ENCODE measurements at regions not wholly inside any gene's neighbourhood (a gene's known extent, or its start where the extent isn't known, plus 50 kb on each side); places are given as distances from the start of the nearest gene placed in this dataset.
A peak's percentile ranks its signal among the peaks of the same experiment; 100 is the strongest.
"Not testable (repeated sequence)": the region's sequence is repeated elsewhere in the genome, so short reads cannot be mapped to it uniquely, and the experiment has no call there.

DNA sequence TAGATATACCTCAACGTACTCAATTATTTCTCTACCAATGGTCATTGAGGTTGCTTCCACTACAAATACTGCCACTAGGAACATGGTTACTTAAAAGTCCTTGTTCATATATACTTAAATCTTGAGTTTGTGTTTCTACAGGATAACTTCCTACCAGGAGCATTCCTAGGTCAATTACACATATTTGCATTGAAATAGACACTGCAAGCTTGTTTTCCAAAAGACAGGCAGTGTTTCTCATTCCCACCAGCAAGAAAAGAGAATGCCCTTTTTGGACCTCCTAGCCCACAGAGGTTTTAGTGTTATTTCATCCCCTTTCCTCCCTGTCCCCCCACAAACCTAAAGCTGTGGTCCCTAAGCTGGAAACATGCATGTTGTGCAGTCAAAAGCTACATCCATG, 177.3 kb downstream of the ID4 start:
- no peak for DNase-seq (ENCODE audit: low read depth, low spot score)
- H3K4me3 ChIP-seq (ENCODE audit: low read length), result no peak overlapping the region

DNA sequence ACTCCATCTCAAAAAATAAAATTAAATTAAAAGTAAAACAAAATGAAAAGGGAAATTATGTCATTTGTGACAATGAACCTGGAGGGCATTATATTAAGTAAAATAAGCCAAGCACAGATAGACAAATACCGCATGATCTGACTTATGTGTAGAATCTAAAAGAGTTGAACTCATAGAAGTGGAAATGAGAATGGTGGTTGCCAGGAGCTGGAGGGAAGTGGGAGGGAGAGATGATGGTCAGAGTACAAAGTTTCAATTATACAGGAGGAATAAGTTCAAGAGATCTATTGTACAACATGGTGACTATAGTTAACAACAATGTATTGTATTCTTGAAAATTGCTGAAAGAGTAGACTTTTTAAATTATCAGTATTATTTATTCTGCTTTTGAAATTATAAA, 183.4 kb downstream of the ID4 start:
- no peak overlapping the region for H3K4me3 ChIP-seq (ENCODE audit: low read length)
- no peak for DNase-seq (ENCODE audit: low read depth, low spot score)

DNA sequence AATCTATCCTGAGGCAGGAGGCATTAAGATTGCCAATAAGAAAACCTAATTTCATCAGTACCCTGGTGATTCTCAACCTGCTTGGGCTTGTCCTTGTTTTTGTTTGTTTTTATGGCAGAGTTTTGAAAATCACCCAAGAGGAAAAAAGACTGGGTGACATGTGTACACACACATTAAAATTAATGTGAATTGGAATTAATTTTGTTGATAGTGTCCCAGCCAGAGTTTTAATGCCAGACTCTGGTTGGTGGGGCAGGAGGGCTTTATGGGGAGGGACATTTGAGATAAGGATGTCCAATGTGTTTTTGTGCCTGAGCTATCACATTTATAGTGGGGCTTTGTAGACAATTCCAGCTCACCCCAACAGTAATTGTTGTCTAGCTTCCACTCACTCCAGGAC, 184.6 kb downstream of the ID4 start:
- H3K4me3 ChIP-seq (ENCODE audit: low read length), result no peak overlapping the region
- DNase-seq (ENCODE audit: low read depth, low spot score), result no peak

GRCh38 chr6:20023549-20024315, 186.6 kb downstream of the ID4 start:
- DNase-seq (ENCODE audit: low read depth, low spot score), result not testable (repeated sequence)
- peak overlapping the region; percentile 48 for H3K4me3 ChIP-seq (ENCODE audit: low read length)

DNA sequence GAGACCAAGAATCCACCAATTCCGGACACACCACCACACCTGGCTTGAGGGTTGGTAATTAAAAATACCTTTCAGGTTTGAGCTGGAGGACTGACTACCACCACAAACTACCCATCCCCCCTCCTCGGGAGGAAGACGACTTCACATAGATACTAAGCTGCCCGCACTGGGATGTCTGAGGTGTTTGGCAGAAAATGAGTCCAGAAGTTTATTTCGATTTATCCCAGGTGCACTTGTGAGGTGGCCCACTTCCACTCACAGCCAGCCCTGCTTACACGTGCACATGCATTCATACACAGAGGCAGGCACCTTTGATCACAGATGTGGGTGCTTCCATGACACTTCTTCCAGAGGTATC, 187.1 kb downstream of the ID4 start:
- DNase-seq (ENCODE audit: low read depth, low spot score), result no peak
- peak overlapping the region; percentile 48 for H3K4me3 ChIP-seq (ENCODE audit: low read length)

DNA sequence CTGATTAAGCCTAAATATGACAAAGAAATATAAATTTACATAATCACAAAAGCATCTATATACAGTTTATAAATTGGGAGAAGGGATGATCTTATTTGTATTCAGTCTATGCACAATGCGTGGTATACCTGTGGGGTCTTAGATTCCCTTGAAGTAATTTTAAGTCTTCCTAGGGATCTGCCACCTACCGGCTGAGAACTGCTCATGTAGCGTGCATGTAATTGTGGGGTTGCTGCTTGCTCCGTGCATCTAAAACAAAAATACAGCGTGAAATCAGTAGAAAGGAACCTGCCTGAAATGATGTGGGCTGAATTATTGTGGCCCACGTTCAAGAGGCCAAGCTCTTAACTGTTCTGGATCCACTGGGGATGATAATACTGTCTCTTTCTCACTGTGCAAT, 187.3 kb downstream of the MBOAT1 start:
- H3K4me3 ChIP-seq (ENCODE audit: low read length), result no peak overlapping the region
- no peak for DNase-seq (ENCODE audit: low read depth, low spot score)

- DNase-seq (ENCODE audit: low read depth, low spot score), result no peak
- no peak overlapping the region for H3K4me3 ChIP-seq (ENCODE audit: low read length)
Measured at GRCh38 chr6:20025681-20026080, 186.6 kb downstream of the MBOAT1 start.

GRCh38 chr6:20028143-20028542, 184.1 kb downstream of the MBOAT1 start:
- no peak for DNase-seq (ENCODE audit: low read depth, low spot score)
- H3K4me3 ChIP-seq (ENCODE audit: low read length), result no peak overlapping the region

DNA sequence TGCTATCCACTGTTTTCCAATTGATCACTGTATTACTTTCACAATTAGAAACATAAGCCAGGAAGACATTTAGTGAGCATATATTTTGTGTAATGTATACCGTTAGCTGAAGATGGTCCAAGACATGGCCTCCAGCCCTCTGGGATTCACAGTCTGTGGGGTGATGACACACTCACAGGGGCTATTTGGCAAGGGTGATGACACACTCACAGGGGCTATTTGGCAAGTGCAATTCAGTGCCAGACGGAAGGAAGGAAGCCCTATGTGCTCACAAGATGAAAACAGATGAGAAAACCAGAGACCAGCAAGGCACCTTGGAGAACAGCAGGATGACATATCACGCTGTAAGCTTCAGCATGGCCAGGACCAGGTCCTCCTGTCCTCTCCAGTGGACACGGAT, 183.7 kb downstream of the MBOAT1 start:
- DNase-seq (ENCODE audit: low read depth, low spot score), result no peak
- H3K4me3 ChIP-seq (ENCODE audit: low read length), result no peak overlapping the region

GRCh38 chr6:20029979-20030378, 182.3 kb downstream of the MBOAT1 start:
- DNase-seq (ENCODE audit: low read depth, low spot score), result no peak
- no peak overlapping the region for H3K4me3 ChIP-seq (ENCODE audit: low read length)

- no peak overlapping the region for H3K4me3 ChIP-seq (ENCODE audit: low read length)
- no peak for DNase-seq (ENCODE audit: low read depth, low spot score)
Measured at GRCh38 chr6:20031342-20031741, 180.9 kb downstream of the MBOAT1 start.

DNA sequence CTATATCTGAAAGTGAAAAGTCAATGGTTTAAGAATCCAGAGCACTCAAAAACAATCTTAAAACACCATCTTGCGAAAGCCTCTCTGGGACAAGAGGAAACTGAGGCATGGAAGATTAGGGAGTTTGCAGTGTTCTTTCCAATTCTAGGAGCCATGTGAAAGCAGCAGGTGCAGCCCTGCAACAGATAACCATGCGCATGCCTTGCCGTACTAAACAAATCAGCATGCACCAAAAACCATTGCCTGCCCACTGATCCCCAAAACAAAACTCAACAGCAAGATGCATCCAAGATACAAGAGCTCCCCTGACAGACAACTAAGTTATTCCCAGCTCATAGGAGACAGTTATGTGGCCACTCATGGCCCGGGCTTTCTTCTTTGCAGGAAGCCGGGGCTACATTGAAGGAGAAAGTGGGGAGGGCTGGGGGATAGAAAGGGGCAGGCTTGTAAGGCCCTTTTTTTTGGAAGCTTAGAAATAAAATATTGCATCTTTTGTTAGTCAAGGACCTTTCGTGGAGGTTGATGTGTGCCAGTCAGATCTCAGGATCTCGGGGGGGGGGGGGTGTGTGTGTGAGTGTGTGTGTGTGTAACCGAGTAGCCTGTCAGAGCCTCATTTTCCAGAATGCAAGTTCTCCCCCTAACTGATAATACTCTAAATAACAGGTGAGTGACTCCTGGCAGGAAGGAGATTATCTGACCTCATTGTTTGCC, 178.4 kb downstream of the MBOAT1 start:
- no peak overlapping the region for H3K4me3 ChIP-seq (ENCODE audit: low read length)
- no peak for DNase-seq (ENCODE audit: low read depth, low spot score)

- no peak for DNase-seq (ENCODE audit: low read depth, low spot score)
- no peak overlapping the region for H3K4me3 ChIP-seq (ENCODE audit: low read length)
Measured at GRCh38 chr6:20034408-20034769, 177.9 kb downstream of the MBOAT1 start.

DNA sequence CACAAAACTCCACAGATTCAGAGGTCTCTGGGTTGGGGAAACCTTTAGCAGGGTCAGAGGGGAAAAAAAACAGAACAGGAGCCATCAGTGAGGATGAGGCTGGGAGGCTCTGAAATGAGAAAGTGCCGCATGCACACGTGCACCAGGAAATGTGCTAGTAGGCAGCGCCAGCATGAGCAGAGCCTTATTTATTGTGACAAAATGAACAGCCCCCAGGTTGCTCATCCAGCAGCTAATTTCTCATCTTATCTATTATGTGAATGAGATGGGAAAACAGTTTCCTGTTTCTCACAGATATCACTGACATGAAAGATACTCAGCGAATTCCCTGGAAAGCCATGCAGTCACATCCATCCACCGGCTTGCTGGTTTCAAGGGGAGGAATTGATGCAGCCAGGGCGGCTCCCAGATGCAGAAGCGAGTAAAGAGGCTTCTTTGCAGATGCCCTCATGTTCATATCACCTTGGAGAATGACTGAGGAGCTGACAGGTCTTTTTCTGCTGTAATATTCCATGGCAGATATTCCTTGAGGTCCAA, 176.1 kb downstream of the MBOAT1 start:
- no peak for DNase-seq (ENCODE audit: low read depth, low spot score)
- H3K4me3 ChIP-seq (ENCODE audit: low read length), result no peak overlapping the region

DNA sequence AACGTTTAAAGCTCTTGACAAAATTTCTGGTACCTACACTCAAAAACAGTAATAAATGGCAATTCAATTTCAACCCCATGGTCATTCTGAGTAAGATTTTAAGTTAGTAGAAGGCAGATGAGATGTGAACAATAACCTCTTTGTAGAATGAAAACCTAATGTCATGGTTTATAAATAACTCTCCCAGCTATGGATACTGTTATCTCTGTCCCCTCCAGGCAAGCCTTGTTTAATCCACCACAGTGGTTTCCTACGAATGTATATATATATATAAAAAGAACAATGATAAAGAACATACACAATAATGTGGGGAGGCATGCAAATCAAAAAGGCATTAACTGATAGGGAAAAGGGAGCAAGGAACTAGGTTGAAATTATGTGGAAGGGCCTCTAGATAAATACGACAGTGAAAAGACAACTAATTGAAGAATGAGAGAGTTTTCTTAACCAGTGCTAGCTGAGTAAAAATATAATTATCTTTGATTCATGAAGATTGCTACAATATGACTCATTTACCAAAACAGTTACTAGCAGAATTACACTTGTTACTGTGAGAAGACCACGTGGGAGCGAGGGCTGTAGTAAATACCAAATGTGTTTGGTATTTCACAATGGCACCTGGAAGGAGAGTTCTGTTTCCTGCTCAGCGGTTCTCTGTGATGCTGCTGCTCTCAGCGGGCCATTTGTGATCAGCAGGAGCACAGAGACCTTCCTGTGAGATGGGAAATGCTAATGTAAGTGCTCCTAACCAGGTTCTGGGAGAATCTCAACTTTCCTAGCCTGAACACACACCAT, 173.7 kb downstream of the MBOAT1 start:
- no peak overlapping the region for H3K4me3 ChIP-seq (ENCODE audit: low read length)
- DNase-seq (ENCODE audit: low read depth, low spot score), result no peak

DNA sequence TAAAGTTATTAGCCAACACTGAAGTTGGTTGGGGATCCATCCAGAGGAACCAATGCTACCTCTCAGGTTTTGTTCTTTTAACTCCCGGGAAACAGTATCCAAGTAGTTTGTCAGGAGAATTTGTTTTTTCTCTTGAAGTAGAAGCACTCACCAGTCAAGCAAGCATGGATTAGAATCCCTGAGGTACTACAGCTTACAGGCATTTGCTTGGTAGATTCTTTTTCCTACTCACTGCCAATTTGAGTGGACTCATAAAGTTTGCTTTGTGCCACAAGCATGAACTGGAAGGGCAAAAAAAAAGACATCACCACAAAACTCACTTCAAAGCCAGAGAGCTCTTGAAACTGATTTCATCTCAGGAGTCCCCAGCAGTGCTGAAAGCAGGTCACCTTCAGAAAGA, 167.4 kb downstream of the MBOAT1 start:
- no peak overlapping the region for H3K4me3 ChIP-seq (ENCODE audit: low read length)
- no peak for DNase-seq (ENCODE audit: low read depth, low spot score)

Data from Jurkat, Clone E6-1 (cell line).